ENCODE measurements at regions not wholly inside any gene's neighbourhood (a gene's known extent, or its start where the extent isn't known, plus 50 kb on each side); places are given as distances from the start of the nearest gene placed in this dataset.
"Not testable (repeated sequence)": the region's sequence is repeated elsewhere in the genome, so short reads cannot be mapped to it uniquely, and the experiment has no call there.

GRCh38 chrX:155819966-155820491, 61.1 kb upstream of the VAMP7 start:
- peak; percentile 43 for DNase-seq (ENCODE audit: low read depth)

GRCh38 chrX:155819525-155819924, 61.6 kb upstream of the VAMP7 start:
- DNase-seq (ENCODE audit: low read depth): no peak

- not testable (repeated sequence) for DNase-seq (ENCODE audit: low read depth)
Measured at GRCh38 chrX:155814391-155814790, 66.8 kb upstream of the VAMP7 start.

GRCh38 chrX:155779831-155780230, 101.3 kb upstream of the VAMP7 start:
- no peak for DNase-seq (ENCODE audit: low read depth)

GRCh38 chrX:155778844-155779553, 102.1 kb upstream of the VAMP7 start:
- DNase-seq (ENCODE audit: low read depth): no peak

- no peak for DNase-seq (ENCODE audit: low read depth)
Measured at GRCh38 chrX:155774387-155774786, 106.8 kb upstream of the VAMP7 start.

- peak; percentile 5 for DNase-seq (ENCODE audit: low read depth)
Measured at GRCh38 chrX:155767876-155768769, 113.0 kb upstream of the VAMP7 start.

- DNase-seq (ENCODE audit: low read depth): peak; percentile 41
Measured at GRCh38 chrX:155767051-155767875, 113.9 kb upstream of the VAMP7 start.

- no peak for DNase-seq (ENCODE audit: low read depth)
Measured at GRCh38 chrX:155766321-155766720, 114.8 kb upstream of the VAMP7 start.

GRCh38 chrX:155761185-155761584, 120.0 kb upstream of the VAMP7 start:
- no peak for DNase-seq (ENCODE audit: low read depth)

GRCh38 chrX:155757046-155757759, 123.9 kb upstream of the VAMP7 start:
- DNase-seq (ENCODE audit: low read depth): no peak

- DNase-seq (ENCODE audit: low read depth): no peak
Measured at GRCh38 chrX:155755706-155756337, 125.3 kb upstream of the VAMP7 start.

- no peak for DNase-seq (ENCODE audit: low read depth)
Measured at GRCh38 chrX:155751131-155751530, 130.0 kb upstream of the VAMP7 start.

GRCh38 chrX:155747520-155747919, 133.6 kb upstream of the VAMP7 start:
- no peak for DNase-seq (ENCODE audit: low read depth)

- DNase-seq (ENCODE audit: low read depth): no peak
Measured at GRCh38 chrX:155745792-155746191, 133.0 kb upstream of the TMLHE start.

- no peak for DNase-seq (ENCODE audit: low read depth)
Measured at GRCh38 chrX:155744534-155744933, 131.8 kb upstream of the TMLHE start.

- not testable (repeated sequence) for DNase-seq (ENCODE audit: low read depth)
Measured at GRCh38 chrX:155728335-155728734, 115.6 kb upstream of the TMLHE start.

GRCh38 chrX:155718972-155719586, 106.3 kb upstream of the TMLHE start:
- DNase-seq (ENCODE audit: low read depth): no peak

GRCh38 chrX:155715141-155715540, 102.4 kb upstream of the TMLHE start:
- no peak for DNase-seq (ENCODE audit: low read depth)

- DNase-seq (ENCODE audit: low read depth): no peak
Measured at GRCh38 chrX:155695419-155695818, 82.7 kb upstream of the TMLHE start.

- DNase-seq (ENCODE audit: low read depth): no peak
Measured at GRCh38 chrX:155694649-155695048, 81.9 kb upstream of the TMLHE start.

Data from HS-5 (cell line).